NCI-H2107 treated with DMSO at 0.1 percent for 48 hours (cell line): ENCODE measurements at regions not wholly inside any gene's neighbourhood (a gene's known extent, or its start where the extent isn't known, plus 50 kb on each side); places are given as distances from the start of the nearest gene placed in this dataset.
A peak's percentile ranks its signal among the peaks of the same experiment; 100 is the strongest.

Experiments used
- DNase-seq: peaks from one replicate; lab custom pipeline; 2025; ENCODE audit not compliant: unreplicated experiment; lab: John Stamatoyannopoulos, UW

- DNase-seq, result no peak
Observed at GRCh38 chr16:50469744-50470321, 78.4 kb upstream of the NKD1 start.

GRCh38 chr16:50469121-50469743, 79.0 kb upstream of the NKD1 start:
- DNase-seq, result no peak

- no peak for DNase-seq
Observed at GRCh38 chr16:50468749-50469078, 79.5 kb upstream of the NKD1 start.

DNA sequence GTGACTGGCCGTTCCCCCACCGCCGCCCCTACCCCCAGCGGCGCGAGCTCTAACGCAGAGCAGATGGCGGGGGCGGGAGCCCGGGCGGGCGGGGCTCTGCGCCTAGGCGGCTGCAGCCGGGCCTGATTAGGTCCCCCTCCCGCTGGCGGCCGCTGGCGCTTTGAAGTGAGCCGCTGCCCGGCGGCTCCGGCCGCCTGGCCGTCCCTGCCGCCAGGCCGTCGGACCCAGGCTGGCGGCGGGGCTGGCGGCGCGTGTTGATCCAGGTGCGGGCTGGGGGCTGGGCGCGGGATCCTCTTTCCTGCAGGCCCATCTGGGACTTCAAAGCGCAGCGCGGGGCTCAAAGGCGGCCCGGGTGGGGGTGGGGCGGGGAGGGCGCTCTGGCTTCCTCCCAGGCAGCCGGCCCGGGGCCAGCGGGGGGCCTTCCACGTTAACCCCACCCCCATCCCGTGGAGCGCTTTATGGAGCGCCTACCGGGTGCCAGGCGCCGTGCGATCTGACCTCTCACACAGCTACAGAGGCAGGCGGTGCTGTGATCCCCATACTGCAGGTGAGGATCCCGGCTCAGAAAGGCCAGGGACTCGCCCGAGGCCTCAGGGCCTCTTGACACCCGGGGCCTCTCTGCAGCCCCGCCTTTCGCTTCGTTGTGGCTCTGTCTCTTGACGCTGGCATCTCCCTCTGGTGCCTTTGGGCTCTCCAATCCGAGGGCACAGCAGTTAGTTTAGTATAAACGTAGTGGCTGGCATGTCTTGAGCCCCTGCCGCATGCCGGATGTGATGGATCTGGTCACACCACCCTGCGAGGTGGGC, 80.0 kb upstream of the NKD1 start:
- no peak for DNase-seq

DNA sequence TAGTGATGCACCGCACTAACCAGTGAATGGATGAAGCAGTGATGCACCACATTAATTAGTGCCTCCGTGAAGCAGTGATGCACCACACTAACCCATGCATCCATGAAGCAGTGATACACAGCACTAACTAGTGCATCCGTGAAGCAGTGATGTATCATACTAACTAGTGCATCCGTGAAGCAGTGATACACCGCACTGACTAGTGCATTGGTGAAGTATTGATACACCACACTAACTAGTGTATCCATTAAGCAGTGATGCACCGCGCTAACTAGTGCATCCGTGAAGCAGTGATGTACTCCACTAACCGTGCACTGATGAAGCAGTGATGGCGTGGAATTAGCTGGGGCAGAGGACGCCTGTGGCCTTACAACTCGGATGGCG, 80.6 kb upstream of the NKD1 start:
- no peak for DNase-seq

- DNase-seq, result no peak
Observed at GRCh38 chr16:50466170-50466569, 82.0 kb upstream of the NKD1 start.

GRCh38 chr16:50464325-50465290, 83.6 kb upstream of the NKD1 start:
- no peak for DNase-seq

DNA sequence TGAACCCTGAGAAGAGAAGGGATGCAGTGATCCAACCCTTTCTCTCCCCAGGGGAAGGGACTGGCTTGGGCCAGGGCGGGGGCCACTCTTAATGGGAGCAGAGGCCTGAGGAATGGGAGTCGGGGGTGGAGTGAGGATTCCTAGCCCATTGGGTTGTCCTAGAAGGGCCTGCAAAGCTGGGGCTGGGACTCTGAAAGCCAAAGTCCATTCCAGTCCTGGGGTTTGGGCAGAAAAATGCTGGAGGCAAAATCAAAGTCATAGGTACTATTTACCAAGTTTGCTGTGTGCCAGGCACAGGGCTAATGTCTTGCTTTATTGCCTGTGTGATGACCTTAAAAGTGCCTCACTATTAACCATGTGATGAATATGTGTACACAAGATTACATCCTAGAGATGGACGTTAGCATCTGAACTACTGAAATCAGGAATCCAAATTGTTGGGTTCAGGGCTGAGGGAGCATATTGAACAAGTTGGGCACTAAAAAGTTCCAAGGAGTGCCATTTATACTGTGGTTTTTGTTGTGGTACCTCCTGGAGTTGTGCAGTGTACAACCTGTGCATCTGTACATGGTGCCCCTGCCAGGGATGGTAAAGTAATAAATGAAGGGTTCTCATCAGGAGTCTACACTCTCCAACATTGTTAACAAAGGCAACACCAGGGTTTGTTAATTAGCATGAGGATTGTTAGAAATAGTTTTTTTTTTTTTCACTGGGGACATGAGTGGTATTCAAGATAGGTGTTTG, 84.4 kb upstream of the NKD1 start:
- no peak for DNase-seq

- DNase-seq, result no peak
Observed at GRCh38 chr16:50462793-50463507, 85.2 kb upstream of the NKD1 start.

GRCh38 chr16:50461400-50461760, 86.8 kb upstream of the NKD1 start:
- DNase-seq, result no peak

- no peak for DNase-seq
Observed at GRCh38 chr16:50460538-50461399, 87.4 kb upstream of the NKD1 start.

GRCh38 chr16:50459496-50460080, 88.6 kb upstream of the NKD1 start:
- no peak for DNase-seq

GRCh38 chr16:50458667-50459495, 89.3 kb upstream of the NKD1 start:
- peak; percentile 62 for DNase-seq

GRCh38 chr16:50457979-50458491, 89.2 kb upstream of the BRD7 start:
- no peak for DNase-seq

DNA sequence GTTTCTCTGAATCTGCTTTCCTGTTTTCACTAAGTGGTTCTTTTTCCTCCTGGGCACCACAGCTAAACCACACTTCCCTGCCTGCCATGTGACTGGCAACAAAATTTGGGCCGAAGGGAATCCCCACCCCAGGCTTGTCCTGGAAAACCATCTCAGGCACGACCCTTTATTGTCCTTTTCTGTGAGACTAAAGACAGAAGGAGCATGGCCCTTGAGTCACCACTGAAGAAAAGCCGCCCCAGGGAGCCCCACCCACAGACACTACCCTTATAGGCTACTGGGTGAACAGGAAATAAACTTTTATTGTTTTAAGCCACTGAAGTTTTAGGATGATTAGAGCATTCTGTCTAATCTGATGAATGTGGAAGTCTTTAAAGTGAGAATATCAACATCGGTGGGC, 88.6 kb upstream of the BRD7 start:
- no peak for DNase-seq

DNA sequence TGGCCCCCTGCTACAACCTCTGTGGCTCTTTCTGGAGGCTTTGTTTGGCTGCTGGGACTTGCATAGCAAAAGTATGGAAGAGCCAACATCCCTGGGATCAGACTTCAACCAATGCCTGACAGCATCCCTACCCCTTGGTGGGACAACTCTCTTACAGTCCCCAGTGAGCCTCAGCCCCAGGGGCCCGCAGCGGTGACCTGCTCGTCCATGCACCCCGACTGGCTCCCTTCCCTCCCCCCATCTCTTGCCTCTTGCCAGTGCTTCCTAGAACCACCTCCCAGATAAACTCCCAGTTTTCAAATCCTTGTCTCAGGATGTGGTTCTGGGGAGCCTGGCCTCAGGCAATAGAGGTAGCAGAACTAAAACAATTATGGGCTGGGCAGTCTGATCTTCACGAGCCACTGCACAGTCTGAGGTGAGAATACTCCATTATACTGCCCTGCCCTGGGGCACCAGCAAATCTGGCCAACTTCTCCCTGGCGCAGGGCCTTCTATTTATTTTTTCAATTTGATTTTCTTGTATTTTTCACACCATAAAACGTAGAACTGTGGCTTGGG, 86.6 kb upstream of the BRD7 start:
- no peak for DNase-seq

DNA sequence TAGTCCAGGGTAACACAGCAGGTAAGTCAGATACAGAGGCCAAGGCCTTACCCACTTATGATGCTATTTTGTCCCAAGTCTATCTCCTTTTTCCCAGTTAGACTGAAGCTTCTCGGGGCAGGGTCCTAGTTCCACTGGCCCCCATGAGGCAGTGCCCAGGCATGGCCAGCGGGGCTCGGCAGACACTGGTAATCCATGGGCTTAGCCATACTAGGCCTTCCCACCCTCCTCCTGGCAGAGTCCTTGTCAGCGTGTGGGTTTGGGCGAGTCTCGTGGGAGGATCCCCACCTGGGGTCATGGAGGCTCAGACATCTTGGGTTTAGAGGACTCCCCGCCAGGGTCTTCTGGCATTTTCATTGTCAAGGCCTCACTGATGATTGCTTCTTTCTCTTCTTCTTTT, 84.7 kb upstream of the BRD7 start:
- DNase-seq, result no peak
